ENCODE measurements at regions not wholly inside any gene's neighbourhood (a gene's known extent, or its start where the extent isn't known, plus 50 kb on each side); places are given as distances from the start of the nearest gene placed in this dataset.

DNA sequence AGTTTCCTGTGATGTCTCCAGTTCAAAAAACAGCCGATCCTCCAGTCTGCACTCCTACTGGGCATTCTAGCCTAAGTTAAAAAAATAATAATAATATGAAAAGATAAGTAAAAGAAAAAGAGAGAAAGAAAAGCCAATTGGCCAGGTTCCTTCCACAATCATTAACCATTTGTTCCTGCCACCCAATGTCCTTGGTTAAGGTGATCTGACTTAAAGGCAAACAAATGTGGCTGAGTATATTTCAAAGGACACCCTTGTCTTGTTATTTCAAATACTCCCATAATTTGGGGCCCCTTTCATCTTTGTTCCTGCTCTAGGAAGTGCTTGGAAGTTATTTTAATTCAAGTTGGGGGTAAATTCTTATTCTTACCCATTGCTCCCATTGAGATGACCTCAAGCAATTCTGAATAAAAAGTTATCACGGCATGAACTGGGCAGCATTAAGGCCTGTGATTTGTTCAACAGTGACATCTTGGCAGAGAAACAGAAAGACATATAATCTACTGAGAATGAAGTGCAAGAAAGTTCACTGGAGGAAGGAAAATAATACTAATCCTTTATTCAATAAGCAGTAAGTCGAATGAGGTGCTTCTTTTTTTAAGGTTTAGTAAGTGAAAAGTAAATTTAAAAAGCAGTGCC, 1054.5 kb upstream of the FANCL start:
- Histone ChIP-seq H3K27me3 (ENCODE audit: insufficient read depth, low read length) (no peaks in the 10 kb centered on the region), H3K9me2 (ENCODE audit: low read depth, low read length) (no peaks in the 10 kb centered on the region), H3K79me2 (ENCODE audit: insufficient read depth, low read length) (no peaks in the 10 kb centered on the region), H3K4me2 (ENCODE audit: low read length) (no peak overlapping the region), H4K20me1 (ENCODE audit: insufficient read depth, low read length) (no peaks in the 10 kb centered on the region), H3K4me3 (ENCODE audit: low read depth, low read length, poor library complexity, severe bottlenecking) (no peak overlapping the region), H3K9ac (ENCODE audit: low read length) (no peak overlapping the region), H3K4me1 (ENCODE audit: insufficient read depth, low read length, severe bottlenecking) (no peaks in the 10 kb centered on the region), H3K27ac (ENCODE audit: low read depth, low read length, poor library complexity, severe bottlenecking) (no peak overlapping the region), H3K36me3 (ENCODE audit: insufficient read depth, low read length) (no peaks in the 10 kb centered on the region), H3F3A (ENCODE audit: insufficient read depth, low read length) (no peaks in the 10 kb centered on the region), H2AFZ (ENCODE audit: low read length) (no peak overlapping the region), H3K9me3 (ENCODE audit: low read length) (no peaks in the 10 kb centered on the region)
- TF ChIP-seq, protein P1, sequence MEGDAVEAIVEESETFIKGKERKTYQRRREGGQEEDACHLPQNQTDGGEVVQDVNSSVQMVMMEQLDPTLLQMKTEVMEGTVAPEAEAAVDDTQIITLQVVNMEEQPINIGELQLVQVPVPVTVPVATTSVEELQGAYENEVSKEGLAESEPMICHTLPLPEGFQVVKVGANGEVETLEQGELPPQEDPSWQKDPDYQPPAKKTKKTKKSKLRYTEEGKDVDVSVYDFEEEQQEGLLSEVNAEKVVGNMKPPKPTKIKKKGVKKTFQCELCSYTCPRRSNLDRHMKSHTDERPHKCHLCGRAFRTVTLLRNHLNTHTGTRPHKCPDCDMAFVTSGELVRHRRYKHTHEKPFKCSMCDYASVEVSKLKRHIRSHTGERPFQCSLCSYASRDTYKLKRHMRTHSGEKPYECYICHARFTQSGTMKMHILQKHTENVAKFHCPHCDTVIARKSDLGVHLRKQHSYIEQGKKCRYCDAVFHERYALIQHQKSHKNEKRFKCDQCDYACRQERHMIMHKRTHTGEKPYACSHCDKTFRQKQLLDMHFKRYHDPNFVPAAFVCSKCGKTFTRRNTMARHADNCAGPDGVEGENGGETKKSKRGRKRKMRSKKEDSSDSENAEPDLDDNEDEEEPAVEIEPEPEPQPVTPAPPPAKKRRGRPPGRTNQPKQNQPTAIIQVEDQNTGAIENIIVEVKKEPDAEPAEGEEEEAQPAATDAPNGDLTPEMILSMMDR (IDR thresholded peaks at IDR 0.05; ENCODE audit: low read length), result no peak
- no peak for TF ChIP-seq EZH2 (IDR thresholded peaks at IDR 0.05; ENCODE audit: borderline replicate concordance, low read length)

- Histone ChIP-seq H3K9me3 (ENCODE audit: low read length) (no peaks in the 10 kb centered on the region), H3K9me2 (ENCODE audit: low read depth, low read length) (no peaks in the 10 kb centered on the region), H3K79me2 (ENCODE audit: insufficient read depth, low read length) (no peaks in the 10 kb centered on the region), H2AFZ (ENCODE audit: low read length) (no peak overlapping the region), H3K4me3 (ENCODE audit: low read depth, low read length, poor library complexity, severe bottlenecking) (no peak overlapping the region), H3K9ac (ENCODE audit: low read length) (no peak overlapping the region), H3F3A (ENCODE audit: insufficient read depth, low read length) (no peaks in the 10 kb centered on the region), H3K27ac (ENCODE audit: low read depth, low read length, poor library complexity, severe bottlenecking) (no peak overlapping the region), H3K27me3 (ENCODE audit: insufficient read depth, low read length) (no peaks in the 10 kb centered on the region), H3K4me1 (ENCODE audit: insufficient read depth, low read length, severe bottlenecking) (no peaks in the 10 kb centered on the region), H3K36me3 (ENCODE audit: insufficient read depth, low read length) (no peaks in the 10 kb centered on the region), H3K4me2 (ENCODE audit: low read length) (no peak overlapping the region), H4K20me1 (ENCODE audit: insufficient read depth, low read length) (no peaks in the 10 kb centered on the region)
- TF ChIP-seq EZH2 (IDR thresholded peaks at IDR 0.05; ENCODE audit: borderline replicate concordance, low read length), result no peak
- TF ChIP-seq, protein P1 (IDR thresholded peaks at IDR 0.05; ENCODE audit: low read length), result no peak
These were observed 1047.6 kb upstream of the FANCL start for GRCh38 chr2:59288771-59289170.

DNA sequence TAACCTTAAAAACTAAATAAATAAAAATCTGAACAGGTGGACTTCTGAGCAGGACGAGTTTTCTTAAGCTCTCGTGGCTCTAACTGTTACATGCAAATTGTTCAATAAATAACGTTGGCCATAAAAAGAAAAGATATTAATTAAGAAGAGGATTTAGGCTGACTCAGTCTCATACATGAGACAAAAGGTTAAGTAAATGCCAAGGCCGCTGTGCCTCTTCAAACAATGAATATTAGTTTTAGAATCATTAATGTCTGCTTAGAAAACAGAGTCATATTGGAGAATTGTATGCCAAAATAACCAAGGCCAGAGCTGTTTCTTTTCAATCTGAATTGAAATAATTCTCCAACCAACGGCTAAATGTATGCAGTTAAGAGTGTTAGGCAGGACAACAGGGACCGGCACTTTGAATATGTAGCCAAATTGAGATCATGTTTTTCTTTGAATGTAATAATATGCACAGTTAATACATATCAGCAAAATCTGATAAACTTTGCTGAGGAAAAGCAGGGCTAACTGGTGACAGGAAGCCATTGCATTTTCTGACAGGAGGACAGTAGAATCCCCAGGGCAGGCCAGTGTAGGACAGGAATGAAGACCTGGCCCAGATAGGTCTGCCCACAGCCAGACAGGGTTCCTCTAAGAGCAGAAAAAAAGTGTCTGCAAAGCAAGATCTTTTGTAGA, 1041.4 kb upstream of the FANCL start:
- Histone ChIP-seq H2AFZ (ENCODE audit: low read length) (no peak overlapping the region), H3K27ac (ENCODE audit: low read depth, low read length, poor library complexity, severe bottlenecking) (no peak overlapping the region), H3K9me3 (ENCODE audit: low read length) (no peaks in the 10 kb centered on the region), H3F3A (ENCODE audit: insufficient read depth, low read length) (no peaks in the 10 kb centered on the region), H3K4me1 (ENCODE audit: insufficient read depth, low read length, severe bottlenecking) (no peaks in the 10 kb centered on the region), H3K27me3 (ENCODE audit: insufficient read depth, low read length) (no peaks in the 10 kb centered on the region), H4K20me1 (ENCODE audit: insufficient read depth, low read length) (no peaks in the 10 kb centered on the region), H3K79me2 (ENCODE audit: insufficient read depth, low read length) (no peaks in the 10 kb centered on the region), H3K36me3 (ENCODE audit: insufficient read depth, low read length) (no peaks in the 10 kb centered on the region), H3K9me2 (ENCODE audit: low read depth, low read length) (no peaks in the 10 kb centered on the region), H3K4me3 (ENCODE audit: low read depth, low read length, poor library complexity, severe bottlenecking) (no peak overlapping the region), H3K4me2 (ENCODE audit: low read length) (no peak overlapping the region), H3K9ac (ENCODE audit: low read length) (no peak overlapping the region)
- TF ChIP-seq, protein P1 (IDR thresholded peaks at IDR 0.05; ENCODE audit: low read length), result no peak
- TF ChIP-seq EZH2 (IDR thresholded peaks at IDR 0.05; ENCODE audit: borderline replicate concordance, low read length), result no peak

Measured in OCI-LY1 (cell line).